Calu3 (cell line): ENCODE measurements at regions not wholly inside any gene's neighbourhood (a gene's known extent, or its start where the extent isn't known, plus 50 kb on each side); places are given as distances from the start of the nearest gene placed in this dataset.
"Not testable (repeated sequence)": the region's sequence is repeated elsewhere in the genome, so short reads cannot be mapped to it uniquely, and the experiment has no call there.

Source experiments
- BruUV-seq: library from RNA; stranded (reverse); fragments of 400-500 nt; replicated peaks from 2 replicates; lab custom pipeline; 2021; lab: Mats Ljungman, UMichigan
- CTCF ChIA-PET: fragments of 300-600 bp; sonication (Branson Sonifier 250); formaldehyde crosslinking; loops from one replicate; lab custom pipeline; 2022; ENCODE audit warnings: antibody characterized with exemption; lab: Charles Lee
- DNase-seq: peaks from one replicate; pipeline ENCODE4 v3.0.0; 2022
- H3K27ac Mint-ChIP-seq: one replicate; pipeline ENCODE4 v1.8.0; 2022; ENCODE audit warnings: mixed read lengths; ENCODE audit not compliant: unreplicated experiment
- H3K27me3 Mint-ChIP-seq: one replicate; pipeline ENCODE4 v1.8.0; 2022; ENCODE audit warnings: mixed read lengths; ENCODE audit not compliant: unreplicated experiment
- H3K36me3 Mint-ChIP-seq: one replicate; pipeline ENCODE4 v1.8.0; 2022; ENCODE audit warnings: mild to moderate bottlenecking, moderate library complexity, mixed read lengths; ENCODE audit not compliant: insufficient read depth, unreplicated experiment
- H3K4me1 Mint-ChIP-seq: one replicate; pipeline ENCODE4 v1.8.0; 2022; ENCODE audit warnings: mild to moderate bottlenecking, low read depth, mixed read lengths; ENCODE audit not compliant: unreplicated experiment
- H3K4me3 Mint-ChIP-seq: one replicate; pipeline ENCODE4 v1.8.0; 2022; ENCODE audit warnings: mild to moderate bottlenecking, low read depth, moderate library complexity, mixed read lengths; ENCODE audit not compliant: unreplicated experiment
- H3K9me3 Mint-ChIP-seq: one replicate; pipeline ENCODE4 v1.8.0; 2022; ENCODE audit warnings: low read depth, mixed read lengths; ENCODE audit not compliant: unreplicated experiment
- intact Hi-C: fragments of 100-400 bp; cut with micrococcal nuclease; formaldehyde crosslinking; loops from one replicate; pipeline ENCODE4 v1.10.0; 2022; ENCODE audit not compliant: unreplicated experiment
- TF ChIP-seq, protein P1 (sequence below): fragments of 200-600 bp; IDR thresholded peaks from one replicate; pipeline ENCODE4 v1.8.0; 2022; ENCODE audit warnings: antibody characterized with exemption; ENCODE audit not compliant: unreplicated experiment

- Mint-ChIP-seq H3K27me3 (peaks cover 25% of the 10 kb centered on the region), H3K27ac (no peak overlapping the region), H3K9me3 (no peaks in the 10 kb centered on the region), H3K36me3 (no peaks in the 10 kb centered on the region), H3K4me1 (no peaks in the 10 kb centered on the region), H3K4me3 (no peak overlapping the region)
- TF ChIP-seq, protein P1, sequence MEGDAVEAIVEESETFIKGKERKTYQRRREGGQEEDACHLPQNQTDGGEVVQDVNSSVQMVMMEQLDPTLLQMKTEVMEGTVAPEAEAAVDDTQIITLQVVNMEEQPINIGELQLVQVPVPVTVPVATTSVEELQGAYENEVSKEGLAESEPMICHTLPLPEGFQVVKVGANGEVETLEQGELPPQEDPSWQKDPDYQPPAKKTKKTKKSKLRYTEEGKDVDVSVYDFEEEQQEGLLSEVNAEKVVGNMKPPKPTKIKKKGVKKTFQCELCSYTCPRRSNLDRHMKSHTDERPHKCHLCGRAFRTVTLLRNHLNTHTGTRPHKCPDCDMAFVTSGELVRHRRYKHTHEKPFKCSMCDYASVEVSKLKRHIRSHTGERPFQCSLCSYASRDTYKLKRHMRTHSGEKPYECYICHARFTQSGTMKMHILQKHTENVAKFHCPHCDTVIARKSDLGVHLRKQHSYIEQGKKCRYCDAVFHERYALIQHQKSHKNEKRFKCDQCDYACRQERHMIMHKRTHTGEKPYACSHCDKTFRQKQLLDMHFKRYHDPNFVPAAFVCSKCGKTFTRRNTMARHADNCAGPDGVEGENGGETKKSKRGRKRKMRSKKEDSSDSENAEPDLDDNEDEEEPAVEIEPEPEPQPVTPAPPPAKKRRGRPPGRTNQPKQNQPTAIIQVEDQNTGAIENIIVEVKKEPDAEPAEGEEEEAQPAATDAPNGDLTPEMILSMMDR = no peak
- DNase-seq = no peak
- CTCF ChIA-PET = interaction anchor here (0.6 kb wide), 1 partner anchor 31 kb away, joined by 3 read pairs; no protein-coding TSS in a partner anchor
- intact Hi-C loops = no loop called here
- BruUV-seq = no TSS peak
These were observed 88.9 kb upstream of the TBCA start for GRCh38 chr5:77864997-77865396.

GRCh38 chr5:77863181-77863580 is 87.0 kb upstream of the TBCA start:
- no TSS peak for BruUV-seq
- no peaks in the 10 kb centered on the region for H3K4me1 Mint-ChIP-seq
- peaks cover 25% of the 10 kb centered on the region for H3K27me3 Mint-ChIP-seq
- DNase-seq = no peak
- CTCF ChIA-PET = no interaction called here
- H3K4me3 Mint-ChIP-seq = no peak overlapping the region
- TF ChIP-seq, protein P1 = no peak
- H3K9me3 Mint-ChIP-seq = no peaks in the 10 kb centered on the region
- intact Hi-C loops = no loop called here
- H3K36me3 Mint-ChIP-seq = no peaks in the 10 kb centered on the region
- no peak overlapping the region for H3K27ac Mint-ChIP-seq

DNA sequence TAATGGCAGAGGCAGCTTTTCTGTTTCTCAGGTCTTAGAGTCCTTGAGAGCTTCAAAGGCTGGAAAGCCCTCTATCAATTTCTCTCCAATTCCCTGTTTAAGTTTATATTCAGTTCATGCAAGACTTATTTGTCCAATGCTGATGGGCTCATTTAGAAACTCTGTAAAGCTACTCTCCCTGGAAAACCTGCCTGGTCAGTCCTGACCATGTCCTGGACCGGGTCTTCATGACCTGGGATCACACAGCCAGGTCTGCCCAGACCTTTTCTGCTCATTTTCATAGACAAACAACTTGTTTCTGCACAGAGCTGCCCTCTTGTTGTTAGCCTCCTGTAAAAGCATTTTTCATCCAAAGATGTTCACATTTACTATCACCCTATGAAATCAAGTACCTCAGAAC is 85.4 kb upstream of the TBCA start:
- Mint-ChIP-seq H3K27me3 (peaks cover 25% of the 10 kb centered on the region), H3K4me1 (no peaks in the 10 kb centered on the region), H3K36me3 (no peaks in the 10 kb centered on the region), H3K9me3 (no peaks in the 10 kb centered on the region), H3K4me3 (no peak overlapping the region), H3K27ac (no peak overlapping the region)
- BruUV-seq = no TSS peak
- CTCF ChIA-PET = no interaction called here
- TF ChIP-seq, protein P1 = no peak
- no peak for DNase-seq
- intact Hi-C loops = no loop called here

GRCh38 chr5:77859306-77859705 is 83.2 kb upstream of the TBCA start:
- BruUV-seq = no TSS peak
- Mint-ChIP-seq H3K36me3 (no peaks in the 10 kb centered on the region), H3K4me1 (no peaks in the 10 kb centered on the region), H3K27me3 (peaks cover 25% of the 10 kb centered on the region), H3K27ac (no peak overlapping the region), H3K4me3 (no peak overlapping the region), H3K9me3 (no peaks in the 10 kb centered on the region)
- TF ChIP-seq, protein P1 = no peak
- intact Hi-C loops = no loop called here
- CTCF ChIA-PET = interaction anchor here (0.6 kb wide), 1 partner anchor 24 kb away, joined by 3 read pairs; no protein-coding TSS in a partner anchor
- DNase-seq = no peak

GRCh38 chr5:77858678-77859077 is 82.5 kb upstream of the TBCA start:
- H3K9me3 Mint-ChIP-seq, H3K4me1 Mint-ChIP-seq, H3K4me3 Mint-ChIP-seq, CTCF ChIA-PET, H3K27ac Mint-ChIP-seq, intact Hi-C loops, DNase-seq, BruUV-seq, H3K36me3 Mint-ChIP-seq: not testable (repeated sequence)
- H3K27me3 Mint-ChIP-seq = peaks cover 25% of the 10 kb centered on the region
